ENCODE measurements at regions not wholly inside any gene's neighbourhood (a gene's known extent, or its start where the extent isn't known, plus 50 kb on each side); places are given as distances from the start of the nearest gene placed in this dataset.

DNA sequence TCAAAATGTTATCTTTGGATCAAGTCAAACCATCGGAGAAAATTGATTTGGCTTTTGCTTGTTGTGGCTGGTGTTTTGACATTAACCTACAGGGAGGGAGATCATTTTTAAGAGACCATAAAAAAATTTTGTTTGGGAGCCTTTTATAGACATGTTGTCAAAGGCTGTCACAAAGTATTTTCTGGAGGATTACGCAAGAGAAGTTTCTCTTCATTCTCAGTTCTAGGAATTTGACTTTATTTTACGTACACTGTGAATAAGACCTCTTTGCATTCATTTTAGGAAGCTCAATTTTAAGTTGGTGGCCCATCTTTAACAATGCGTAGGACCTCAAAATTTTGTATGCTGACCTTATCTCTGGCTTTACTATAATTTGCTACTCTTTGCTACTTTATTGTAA, 50.2 kb upstream of the SLC44A1 start:
- no peak overlapping the region for H3K27ac ChIP-seq
- DNase-seq (no peak), ATAC-seq (no peak)
- intact Hi-C loops (cut with DNase I): no loop called here
- no peaks in the 10 kb centered on the region for H3K9me3 ChIP-seq
- TF ChIP-seq, protein P1, sequence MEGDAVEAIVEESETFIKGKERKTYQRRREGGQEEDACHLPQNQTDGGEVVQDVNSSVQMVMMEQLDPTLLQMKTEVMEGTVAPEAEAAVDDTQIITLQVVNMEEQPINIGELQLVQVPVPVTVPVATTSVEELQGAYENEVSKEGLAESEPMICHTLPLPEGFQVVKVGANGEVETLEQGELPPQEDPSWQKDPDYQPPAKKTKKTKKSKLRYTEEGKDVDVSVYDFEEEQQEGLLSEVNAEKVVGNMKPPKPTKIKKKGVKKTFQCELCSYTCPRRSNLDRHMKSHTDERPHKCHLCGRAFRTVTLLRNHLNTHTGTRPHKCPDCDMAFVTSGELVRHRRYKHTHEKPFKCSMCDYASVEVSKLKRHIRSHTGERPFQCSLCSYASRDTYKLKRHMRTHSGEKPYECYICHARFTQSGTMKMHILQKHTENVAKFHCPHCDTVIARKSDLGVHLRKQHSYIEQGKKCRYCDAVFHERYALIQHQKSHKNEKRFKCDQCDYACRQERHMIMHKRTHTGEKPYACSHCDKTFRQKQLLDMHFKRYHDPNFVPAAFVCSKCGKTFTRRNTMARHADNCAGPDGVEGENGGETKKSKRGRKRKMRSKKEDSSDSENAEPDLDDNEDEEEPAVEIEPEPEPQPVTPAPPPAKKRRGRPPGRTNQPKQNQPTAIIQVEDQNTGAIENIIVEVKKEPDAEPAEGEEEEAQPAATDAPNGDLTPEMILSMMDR (IDR thresholded peaks at IDR 0.05): no peak
- TF ChIP-seq POLR2A (IDR thresholded peaks at IDR 0.05): no peak
- H3K4me3 ChIP-seq: no peak overlapping the region
- no peaks in the 10 kb centered on the region for H3K27me3 ChIP-seq
- 72 to 76% methylated on average over 4 of the region's 4 CpGs for WGBS, 2 donors
- no peaks in the 10 kb centered on the region for H3K4me1 ChIP-seq
- H3K36me3 ChIP-seq (replicated peaks in 1 of 2; ENCODE audit: insufficient read depth in 1 of 2, low read depth in 2 of 2): no peaks in the 10 kb centered on the region

Data from body of pancreas (tissue), 4 donors.